HEK293T (cell line): ENCODE measurements at regions not wholly inside any gene's neighbourhood (a gene's known extent, or its start where the extent isn't known, plus 50 kb on each side); places are given as distances from the start of the nearest gene placed in this dataset.

Experiments
- BHLHE40 ChIP-seq: fragments of 450-650 bp; IDR thresholded peaks from 2 replicates; pipeline ENCODE4 v1.6.1; 2016; ENCODE audit warnings: mild to moderate bottlenecking, moderate library complexity, borderline replicate concordance
- FOXM1 ChIP-seq: fragments of 450-650 bp; IDR thresholded peaks from 2 replicates; pipeline ENCODE4 v1.6.1; 2017; ENCODE audit warnings: mild to moderate bottlenecking, borderline replicate concordance
- LEF1 ChIP-seq: fragments of 450-650 bp; IDR thresholded peaks from 2 replicates; pipeline ENCODE4 v1.6.1; 2017; ENCODE audit warnings: mild to moderate bottlenecking, borderline replicate concordance
- SP1 ChIP-seq: fragments of 450-650 bp; IDR thresholded peaks from 2 replicates; pipeline ENCODE4 v1.6.1; 2017
- SUZ12 ChIP-seq: fragments of 450-650 bp; IDR thresholded peaks from 2 replicates; pipeline ENCODE4 v1.6.1; 2016; ENCODE audit warnings: mild to moderate bottlenecking
- TARDBP ChIP-seq: fragments of 450-650 bp; IDR thresholded peaks from 2 replicates; pipeline ENCODE4 v1.6.1; 2016

- TF ChIP-seq BHLHE40, result no peak
- TF ChIP-seq LEF1, result no peak
- TF ChIP-seq SP1, result no peak
- no peak for TF ChIP-seq SUZ12
- no peak for TF ChIP-seq FOXM1
- no peak for TF ChIP-seq TARDBP
These were observed 573.3 kb upstream of the NR2F2 start for GRCh38 chr15:95757171-95757570.
